NCI-H82 treated with DMSO at 0.1 percent for 48 hours (cell line): ENCODE measurements at regions not wholly inside any gene's neighbourhood (a gene's known extent, or its start where the extent isn't known, plus 50 kb on each side); places are given as distances from the start of the nearest gene placed in this dataset.
"Not testable (repeated sequence)": the region's sequence is repeated elsewhere in the genome, so short reads cannot be mapped to it uniquely, and the experiment has no call there.

Experiments
- DNase-seq: peaks from one replicate; lab custom pipeline; 2025; ENCODE audit not compliant: unreplicated experiment; lab: John Stamatoyannopoulos, UW

DNA sequence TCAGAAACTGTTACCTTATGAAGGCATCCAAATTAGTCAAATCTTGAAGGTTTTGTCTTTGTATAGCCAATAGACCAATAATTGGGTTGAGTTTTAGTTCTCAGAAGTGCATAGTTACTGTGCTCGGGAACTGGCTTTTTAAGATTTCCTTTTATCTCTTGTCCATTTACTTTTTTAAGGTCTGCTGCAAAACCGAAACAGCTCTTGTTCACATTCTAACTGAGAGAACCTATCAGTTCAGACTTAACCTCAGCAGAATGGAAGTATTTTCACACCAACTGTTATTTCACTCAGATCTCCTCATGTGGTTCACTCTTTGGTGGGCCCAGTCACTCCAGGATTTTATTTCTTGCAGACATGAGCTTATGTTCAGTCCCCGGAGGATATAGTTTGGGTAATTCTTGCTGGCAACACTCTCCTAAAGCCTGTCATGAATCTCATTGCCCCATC, 55.5 kb downstream of the TPBG start:
- DNase-seq, result no peak

DNA sequence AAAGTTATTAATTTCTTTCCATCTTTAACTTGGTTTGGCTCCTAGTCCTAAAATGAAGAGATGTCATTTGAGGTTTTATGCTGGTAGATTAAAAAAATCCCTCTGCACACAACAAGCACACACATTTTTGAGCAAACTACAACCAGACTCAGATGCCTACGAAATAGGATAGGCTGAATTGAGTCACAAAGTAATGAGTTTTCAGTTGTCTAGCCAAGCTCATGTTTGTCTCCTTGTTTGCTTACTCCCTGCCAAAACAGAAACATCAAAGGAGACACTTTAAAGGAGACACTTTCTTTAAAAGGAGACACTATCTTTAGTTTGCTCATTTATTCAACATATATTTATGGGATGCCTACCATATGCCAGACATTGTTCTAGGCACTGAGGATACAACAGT, 56.2 kb downstream of the TPBG start:
- DNase-seq, result no peak

GRCh38 chr6:82430611-82431010, 67.0 kb downstream of the TPBG start:
- no peak for DNase-seq

GRCh38 chr6:82436740-82437139, 73.1 kb downstream of the TPBG start:
- DNase-seq, result no peak

GRCh38 chr6:82437701-82438100, 74.1 kb downstream of the TPBG start:
- no peak for DNase-seq

GRCh38 chr6:82441047-82441855, 77.6 kb downstream of the TPBG start:
- no peak for DNase-seq

DNA sequence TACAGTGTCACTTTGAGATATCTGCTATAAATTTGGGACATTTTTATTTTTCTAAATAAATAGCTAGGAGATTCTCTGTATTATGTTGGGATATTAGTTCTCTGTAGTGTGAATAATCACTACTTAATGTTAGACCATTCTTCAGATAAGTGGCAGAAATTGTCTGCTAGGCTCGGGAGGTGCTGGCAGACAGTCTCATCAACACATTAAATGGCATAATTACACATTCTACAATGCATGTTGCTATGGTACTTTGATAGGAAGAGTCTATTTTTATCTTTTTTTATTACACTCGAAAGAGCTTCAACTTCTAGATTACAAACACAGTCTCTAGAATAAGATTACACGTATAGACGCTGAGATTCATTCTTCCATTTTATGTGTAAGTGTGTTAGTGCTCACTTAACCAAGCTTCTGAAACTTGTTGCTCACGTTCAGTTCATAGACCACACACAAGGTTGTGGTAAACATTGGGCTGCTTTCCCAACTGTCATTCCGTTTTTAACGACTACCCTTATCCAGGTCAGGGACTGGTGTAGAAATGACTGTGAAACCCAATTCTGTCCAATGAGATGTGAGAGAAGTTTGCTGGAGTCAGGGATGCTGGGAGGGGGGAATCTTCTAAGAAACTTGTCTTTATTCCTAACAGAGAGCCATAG, 78.6 kb downstream of the TPBG start:
- DNase-seq, result no peak

DNA sequence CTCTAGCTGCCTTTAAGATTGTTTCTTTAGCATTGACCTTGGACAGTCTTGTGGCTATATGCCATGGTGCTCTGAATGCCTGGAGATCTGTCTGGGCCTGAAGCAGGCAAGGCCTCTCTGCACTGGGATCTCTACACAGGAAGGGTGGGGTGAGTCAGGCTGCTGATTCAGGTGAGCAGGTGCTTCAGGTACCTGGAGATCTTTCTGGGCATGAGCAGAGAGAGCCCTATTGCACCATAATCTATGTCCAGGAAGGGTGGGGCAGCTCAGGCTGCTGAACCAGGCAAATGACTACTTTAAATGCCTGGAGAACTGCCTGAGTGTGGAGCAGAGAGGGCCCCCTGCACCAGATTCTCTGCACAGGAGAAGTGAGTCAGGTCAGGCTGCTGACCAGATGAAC, 94.5 kb downstream of the TPBG start:
- DNase-seq, result no peak

- DNase-seq, result no peak
Measured at GRCh38 chr6:82458705-82459104, 95.1 kb downstream of the TPBG start.

GRCh38 chr6:82461536-82461935, 97.9 kb downstream of the TPBG start:
- DNase-seq, result no peak

DNA sequence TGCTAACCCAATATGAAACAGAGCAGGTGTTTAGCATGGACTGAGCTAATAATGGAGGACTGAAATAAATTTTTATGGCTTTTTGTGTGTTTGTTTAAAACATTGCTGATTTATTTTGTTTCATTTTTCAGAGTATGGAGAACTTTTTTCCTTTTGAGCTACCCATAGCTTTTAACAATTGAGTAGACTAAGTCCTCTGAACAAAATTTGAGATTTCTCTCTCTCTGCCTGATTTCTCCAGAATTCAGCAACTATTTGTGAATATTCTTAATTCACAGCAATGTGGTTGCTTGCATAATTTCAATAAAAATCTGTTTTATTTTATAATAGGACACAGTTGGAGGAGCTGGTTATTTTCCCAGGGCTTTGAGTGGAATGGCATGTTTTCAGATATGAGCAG, 103.7 kb downstream of the TPBG start:
- no peak for DNase-seq

DNA sequence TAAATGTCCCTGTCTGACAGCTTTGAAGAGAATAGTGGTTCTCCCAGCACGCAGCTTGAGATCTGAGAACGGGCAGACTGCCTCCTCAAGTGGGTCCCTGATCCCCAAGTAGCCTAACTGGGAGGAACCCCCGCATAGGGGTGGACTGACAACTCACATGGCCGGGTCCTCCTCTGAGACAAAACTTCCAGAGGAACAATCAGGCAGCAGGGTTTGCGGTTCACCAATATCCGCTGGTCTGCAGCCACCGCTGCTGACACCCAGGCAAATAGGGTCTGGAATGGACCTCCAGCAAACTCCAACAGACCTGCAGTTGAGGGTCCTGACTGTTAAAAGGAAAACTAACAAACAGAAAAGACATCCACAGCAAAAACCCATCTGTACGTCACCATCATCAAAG, 106.5 kb downstream of the TPBG start:
- not testable (repeated sequence) for DNase-seq

DNA sequence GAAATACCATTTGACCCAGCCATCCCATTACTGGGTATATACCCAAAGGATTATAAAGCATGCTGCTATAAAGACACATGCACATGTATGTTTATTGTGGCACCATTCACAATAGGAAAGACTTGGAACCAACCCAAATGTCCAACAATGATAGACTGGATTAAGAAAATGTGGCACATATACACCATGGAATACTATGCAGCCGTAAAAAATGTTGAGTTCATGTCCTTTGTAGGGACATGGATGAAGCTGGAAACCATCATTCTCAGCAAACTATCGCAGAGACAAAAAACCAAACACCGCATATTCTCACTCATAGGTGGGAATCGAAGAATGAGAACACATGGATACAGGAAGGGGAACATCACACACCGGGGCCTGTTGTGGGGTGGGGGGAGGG, 111.5 kb downstream of the TPBG start:
- not testable (repeated sequence) for DNase-seq

DNA sequence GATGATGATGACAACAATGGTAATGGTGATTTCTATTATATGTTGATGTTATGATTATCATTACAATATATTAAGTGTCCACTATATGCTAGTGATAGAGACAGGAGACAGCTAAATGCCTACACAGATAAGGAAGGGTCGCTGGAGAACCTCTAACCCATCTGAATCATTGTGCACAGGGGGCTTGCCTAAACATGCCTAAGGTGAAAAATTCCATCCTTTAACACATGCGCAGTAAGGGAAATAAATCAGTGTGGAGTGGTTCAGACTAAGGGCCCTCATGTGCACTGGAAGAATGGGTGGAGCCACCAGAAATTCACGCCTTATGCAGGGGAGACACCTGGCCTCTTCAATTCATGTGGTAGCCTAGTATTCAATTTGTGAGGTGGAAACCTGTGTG, 120.4 kb downstream of the TPBG start:
- no peak for DNase-seq

DNA sequence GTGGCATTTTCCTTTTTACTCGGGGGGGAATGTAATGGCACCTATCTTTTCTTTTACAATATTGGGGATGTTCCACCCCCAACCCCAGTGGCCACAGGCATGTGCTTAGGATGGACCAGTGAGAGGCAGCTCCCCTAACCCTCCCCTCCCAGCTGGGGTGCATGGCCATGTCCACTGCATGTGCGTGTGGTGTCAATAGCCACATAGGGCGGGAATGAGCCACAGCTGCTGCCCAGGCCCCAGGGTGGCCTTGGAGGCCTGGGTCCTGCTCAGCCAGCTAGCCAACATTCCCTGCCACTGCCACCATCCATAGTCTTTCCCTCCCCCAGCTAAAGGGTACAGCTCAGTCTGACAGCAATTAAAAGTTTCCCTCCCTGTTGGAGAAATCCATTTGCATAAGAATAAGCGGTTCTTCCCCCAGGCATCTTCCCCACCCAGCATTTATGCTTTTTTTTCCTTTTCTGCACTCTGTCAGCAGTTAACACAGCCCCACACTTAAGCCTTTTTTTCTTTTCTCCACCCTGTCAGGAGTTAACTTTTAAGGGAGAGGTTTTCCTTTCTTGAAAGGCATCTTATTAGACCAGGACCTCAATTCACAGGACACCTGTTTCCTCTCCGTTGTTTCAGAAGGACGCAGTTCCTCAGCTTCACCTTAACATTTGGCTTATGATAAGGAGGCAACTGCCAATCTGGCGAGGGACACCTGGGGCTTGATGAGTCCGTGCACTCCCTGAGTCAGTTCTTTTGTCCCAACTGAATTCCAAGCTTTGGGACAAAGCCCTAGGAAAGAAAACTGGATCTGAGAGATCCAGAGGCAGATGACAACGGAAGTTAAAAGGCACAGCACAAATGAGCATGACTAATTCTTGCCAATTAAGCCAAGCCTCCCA, 121.4 kb downstream of the TPBG start:
- DNase-seq, result no peak

- DNase-seq, result no peak
Measured at GRCh38 chr6:82487895-82488294, 124.3 kb downstream of the TPBG start.

- DNase-seq, result no peak
Measured at GRCh38 chr6:82488403-82488802, 124.8 kb downstream of the TPBG start.

DNA sequence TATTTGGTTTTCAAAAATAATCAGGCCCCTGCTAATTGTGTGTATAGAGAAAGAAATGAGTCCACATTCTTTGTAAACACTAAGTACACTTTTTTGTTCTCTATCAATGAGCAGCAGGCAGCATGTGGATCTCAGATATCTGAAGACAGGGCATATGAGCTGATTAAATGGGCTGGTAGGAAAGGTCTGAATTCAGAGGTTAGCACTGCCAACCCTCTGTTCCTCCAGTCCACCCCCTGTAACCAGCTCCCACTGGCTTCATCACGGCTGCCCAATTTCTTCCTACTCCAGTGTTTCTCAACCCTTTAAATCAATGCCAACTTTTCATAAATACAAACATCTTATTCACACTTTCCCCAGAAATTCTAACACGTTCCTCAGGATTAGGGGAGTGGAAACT, 128.5 kb downstream of the TPBG start:
- no peak for DNase-seq

DNA sequence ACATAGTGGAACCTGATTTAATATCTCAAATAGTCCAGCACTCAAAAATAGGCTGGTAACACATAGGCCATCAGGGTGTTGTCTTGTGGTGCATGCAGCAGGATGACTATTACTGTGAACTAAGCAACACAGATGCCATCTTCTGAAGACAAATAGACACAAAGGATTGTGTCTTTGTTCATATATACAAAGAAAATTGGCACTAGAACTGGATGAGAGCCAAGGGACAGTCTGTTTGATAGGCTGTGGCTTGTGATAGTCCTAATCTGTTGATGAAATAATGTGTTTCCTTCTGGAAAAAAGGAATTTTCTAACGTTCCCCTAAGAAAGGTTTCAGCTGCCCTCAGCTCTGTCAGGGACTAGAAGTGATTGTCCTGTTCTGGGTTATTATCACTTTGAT, 129.8 kb downstream of the TPBG start:
- no peak for DNase-seq

- peak; percentile 36 for DNase-seq
Measured at GRCh38 chr6:82494367-82494766, 130.8 kb downstream of the TPBG start.

GRCh38 chr6:82501901-82502300, 138.3 kb downstream of the TPBG start:
- not testable (repeated sequence) for DNase-seq

DNA sequence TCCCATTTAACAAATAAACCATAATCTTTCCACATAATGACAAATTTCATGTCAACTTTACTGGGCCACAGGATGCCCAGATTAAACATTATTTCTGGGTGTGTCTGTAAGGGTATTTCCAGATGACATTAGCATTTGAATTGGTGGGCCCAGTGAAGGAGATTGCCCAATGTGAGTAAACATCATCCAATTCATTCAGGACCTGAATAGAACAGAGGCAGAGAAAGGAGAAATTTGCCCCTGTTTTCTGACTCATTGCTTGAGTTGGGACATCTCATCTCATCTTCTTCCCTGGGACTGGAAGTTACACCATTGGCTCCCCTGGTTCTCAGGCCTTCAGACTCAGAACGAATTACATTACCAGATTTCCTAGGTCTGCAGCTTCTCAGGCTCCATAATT, 142.9 kb downstream of the TPBG start:
- no peak for DNase-seq
